ENCODE measurements at regions not wholly inside any gene's neighbourhood (a gene's known extent, or its start where the extent isn't known, plus 50 kb on each side); places are given as distances from the start of the nearest gene placed in this dataset.

GRCh38 chr2:150309311-150310080, 178.0 kb downstream of the RND3 start:
- Histone ChIP-seq H3K9me3 (ENCODE audit: insufficient read depth, low read length) (no peaks in the 10 kb centered on the region), H3K4me3 (ENCODE audit: low read length) (no peak overlapping the region), H3K4me1 (ENCODE audit: low read length) (no peaks in the 10 kb centered on the region), H3K9ac (ENCODE audit: low read length) (no peak overlapping the region), H2AFZ (ENCODE audit: low read depth, low read length) (no peak overlapping the region), H4K20me1 (ENCODE audit: insufficient read depth, low read length) (no peaks in the 10 kb centered on the region), H3K4me2 (ENCODE audit: low read length) (no peak overlapping the region), H3K27me3 (ENCODE audit: low read depth, low read length) (no peaks in the 10 kb centered on the region), H3K36me3 (replicated peaks; ENCODE audit: low read depth, low read length) (no peaks in the 10 kb centered on the region), H3K79me2 (ENCODE audit: low read length) (no peaks in the 10 kb centered on the region), H3K27ac (ENCODE audit: low read length) (no peak overlapping the region)
- TF ChIP-seq EZH2phosphoT487 (IDR thresholded peaks at IDR 0.05; ENCODE audit: low read depth): no peak
- TF ChIP-seq CTCF (IDR thresholded peaks at IDR 0.05; ENCODE audit: low read depth, low read length): no peak

DNA sequence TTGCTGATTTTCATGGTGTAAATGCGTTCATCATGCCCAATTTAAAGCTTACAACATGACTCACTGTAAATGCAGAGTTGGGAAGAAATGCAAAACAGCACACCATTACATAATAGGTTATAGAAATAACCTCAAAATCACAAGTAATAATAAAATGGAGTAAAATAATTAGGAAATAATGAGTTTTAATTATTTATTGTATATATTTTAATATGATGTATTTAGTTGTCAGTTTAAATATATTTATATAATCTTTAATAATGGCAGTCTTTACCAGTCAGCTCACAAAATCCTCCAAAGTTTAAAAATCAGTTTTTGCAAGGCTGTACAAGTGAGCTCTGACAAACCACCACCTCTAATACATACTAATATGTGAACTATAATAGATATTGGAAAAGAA, 180.2 kb downstream of the RND3 start:
- no peaks in the 10 kb centered on the region for H3K27me3 ChIP-seq (ENCODE audit: low read depth, low read length)
- H2AFZ ChIP-seq (ENCODE audit: low read depth, low read length): no peak overlapping the region
- no peak overlapping the region for H3K4me3 ChIP-seq (ENCODE audit: low read length)
- H3K9me3 ChIP-seq (ENCODE audit: insufficient read depth, low read length): peaks cover 7% of the 10 kb centered on the region; the same call in 1 of the 2 replicates
- H3K4me2 ChIP-seq (ENCODE audit: low read length): no peak overlapping the region
- H3K36me3 ChIP-seq (replicated peaks; ENCODE audit: low read depth, low read length): peaks cover 2% of the 10 kb centered on the region
- H3K79me2 ChIP-seq (ENCODE audit: low read length): no peaks in the 10 kb centered on the region
- TF ChIP-seq EZH2phosphoT487 (IDR thresholded peaks at IDR 0.05; ENCODE audit: low read depth) (no peak), CTCF (IDR thresholded peaks at IDR 0.05; ENCODE audit: low read depth, low read length) (no peak)
- H3K27ac ChIP-seq (ENCODE audit: low read length): no peak overlapping the region
- no peaks in the 10 kb centered on the region for H4K20me1 ChIP-seq (ENCODE audit: insufficient read depth, low read length)
- H3K9ac ChIP-seq (ENCODE audit: low read length): no peak overlapping the region
- no peaks in the 10 kb centered on the region for H3K4me1 ChIP-seq (ENCODE audit: low read length)

DNA sequence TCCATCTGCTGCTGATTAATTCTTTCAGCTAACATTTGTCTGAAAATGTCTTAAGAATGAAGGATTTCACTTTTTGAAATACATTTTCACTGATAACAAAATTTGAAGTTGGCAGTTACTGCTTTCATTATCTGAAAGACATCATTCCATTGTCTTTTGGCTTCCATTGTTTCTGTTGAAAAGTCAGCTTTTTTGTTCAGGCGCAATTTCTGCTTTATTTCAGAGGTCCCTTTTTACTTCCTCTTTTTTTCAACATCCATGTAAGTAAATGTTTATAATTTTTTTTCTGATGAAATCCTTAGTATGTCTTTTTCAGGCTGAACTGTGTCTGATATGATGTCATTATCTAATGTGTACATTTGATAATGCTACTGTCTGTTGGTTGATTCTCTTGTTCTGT, 184.2 kb downstream of the RND3 start:
- peaks cover 2% of the 10 kb centered on the region for H3K36me3 ChIP-seq (replicated peaks; ENCODE audit: low read depth, low read length)
- H3K4me3 ChIP-seq (ENCODE audit: low read length): no peak overlapping the region
- H3K27ac ChIP-seq (ENCODE audit: low read length): no peak overlapping the region
- H3K4me2 ChIP-seq (ENCODE audit: low read length): no peak overlapping the region
- no peaks in the 10 kb centered on the region for H4K20me1 ChIP-seq (ENCODE audit: insufficient read depth, low read length)
- H3K79me2 ChIP-seq (ENCODE audit: low read length): no peaks in the 10 kb centered on the region
- no peaks in the 10 kb centered on the region for H3K4me1 ChIP-seq (ENCODE audit: low read length)
- H3K9ac ChIP-seq (ENCODE audit: low read length): no peak overlapping the region
- no peaks in the 10 kb centered on the region for H3K27me3 ChIP-seq (ENCODE audit: low read depth, low read length)
- H2AFZ ChIP-seq (ENCODE audit: low read depth, low read length): no peak overlapping the region
- no peak for TF ChIP-seq EZH2phosphoT487 (IDR thresholded peaks at IDR 0.05; ENCODE audit: low read depth)
- no peak for TF ChIP-seq CTCF (IDR thresholded peaks at IDR 0.05; ENCODE audit: low read depth, low read length)
- H3K9me3 ChIP-seq (ENCODE audit: insufficient read depth, low read length): peaks cover 7% of the 10 kb centered on the region; the same call in 1 of the 2 replicates

GRCh38 chr2:150298571-150299305, 188.7 kb downstream of the RND3 start:
- Histone ChIP-seq H4K20me1 (ENCODE audit: insufficient read depth, low read length) (no peaks in the 10 kb centered on the region), H3K4me1 (ENCODE audit: low read length) (no peaks in the 10 kb centered on the region), H3K79me2 (ENCODE audit: low read length) (no peaks in the 10 kb centered on the region), H3K9ac (ENCODE audit: low read length) (no peak overlapping the region), H3K36me3 (replicated peaks; ENCODE audit: low read depth, low read length) (peaks cover 2% of the 10 kb centered on the region), H3K4me2 (ENCODE audit: low read length) (no peak overlapping the region), H2AFZ (ENCODE audit: low read depth, low read length) (no peak overlapping the region), H3K9me3 (ENCODE audit: insufficient read depth, low read length) (peaks cover 7% of the 10 kb centered on the region; the same call in 1 of the 2 replicates), H3K4me3 (ENCODE audit: low read length) (no peak overlapping the region), H3K27me3 (ENCODE audit: low read depth, low read length) (no peaks in the 10 kb centered on the region), H3K27ac (ENCODE audit: low read length) (no peak overlapping the region)
- TF ChIP-seq EZH2phosphoT487 (IDR thresholded peaks at IDR 0.05; ENCODE audit: low read depth): no peak
- TF ChIP-seq CTCF (IDR thresholded peaks at IDR 0.05; ENCODE audit: low read depth, low read length): no peak
